Choroid plexus epithelial cell (primary cell): ENCODE measurements at regions not wholly inside any gene's neighbourhood (a gene's known extent, or its start where the extent isn't known, plus 50 kb on each side); places are given as distances from the start of the nearest gene placed in this dataset.
A peak's percentile ranks its signal among the peaks of the same experiment; 100 is the strongest.

Experiments
- DNase-seq: peaks from one replicate; pipeline ENCODE4 v3.0.0-alpha.2; 2010; ENCODE audit warnings: low read depth
- H3K4me3 ChIP-seq: 2 replicates; pipeline ENCODE4 v1.5.1; 2011; ENCODE audit warnings: low read depth, mild to moderate bottlenecking, control low read depth, low read length, moderate library complexity
- TF ChIP-seq, protein P1 (sequence below): conservative IDR thresholded peaks from 2 replicates; pipeline ENCODE4 v1.5.1; 2011; ENCODE audit warnings: low read depth, mild to moderate bottlenecking, control low read depth, inconsistent platforms, low read length, moderate library complexity

DNA sequence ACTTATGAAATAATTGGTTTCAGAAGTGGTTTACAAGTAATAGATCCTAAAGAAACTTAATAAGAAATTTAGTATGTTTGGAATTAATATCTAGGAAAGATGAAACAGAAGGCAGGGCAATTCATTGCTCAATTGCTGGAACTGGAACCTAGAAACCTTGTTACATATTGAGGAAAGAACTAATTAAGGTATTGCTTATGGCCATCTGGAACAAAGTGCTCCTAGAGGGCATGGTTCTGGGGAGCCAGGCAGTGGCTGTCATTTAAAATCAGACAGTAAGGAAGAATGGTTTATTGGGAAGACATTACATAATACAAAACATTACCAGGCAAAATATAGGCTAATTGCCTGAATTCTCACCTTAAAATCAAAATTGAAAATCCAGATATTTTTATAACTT, 224.1 kb downstream of the SLITRK6 start:
- no peak overlapping the region for H3K4me3 ChIP-seq
- TF ChIP-seq, protein P1, sequence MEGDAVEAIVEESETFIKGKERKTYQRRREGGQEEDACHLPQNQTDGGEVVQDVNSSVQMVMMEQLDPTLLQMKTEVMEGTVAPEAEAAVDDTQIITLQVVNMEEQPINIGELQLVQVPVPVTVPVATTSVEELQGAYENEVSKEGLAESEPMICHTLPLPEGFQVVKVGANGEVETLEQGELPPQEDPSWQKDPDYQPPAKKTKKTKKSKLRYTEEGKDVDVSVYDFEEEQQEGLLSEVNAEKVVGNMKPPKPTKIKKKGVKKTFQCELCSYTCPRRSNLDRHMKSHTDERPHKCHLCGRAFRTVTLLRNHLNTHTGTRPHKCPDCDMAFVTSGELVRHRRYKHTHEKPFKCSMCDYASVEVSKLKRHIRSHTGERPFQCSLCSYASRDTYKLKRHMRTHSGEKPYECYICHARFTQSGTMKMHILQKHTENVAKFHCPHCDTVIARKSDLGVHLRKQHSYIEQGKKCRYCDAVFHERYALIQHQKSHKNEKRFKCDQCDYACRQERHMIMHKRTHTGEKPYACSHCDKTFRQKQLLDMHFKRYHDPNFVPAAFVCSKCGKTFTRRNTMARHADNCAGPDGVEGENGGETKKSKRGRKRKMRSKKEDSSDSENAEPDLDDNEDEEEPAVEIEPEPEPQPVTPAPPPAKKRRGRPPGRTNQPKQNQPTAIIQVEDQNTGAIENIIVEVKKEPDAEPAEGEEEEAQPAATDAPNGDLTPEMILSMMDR, result no peak
- no peak for DNase-seq

GRCh38 chr13:85567909-85568308, 231.3 kb downstream of the SLITRK6 start:
- no peak overlapping the region for H3K4me3 ChIP-seq
- TF ChIP-seq, protein P1, result no peak
- DNase-seq, result no peak

GRCh38 chr13:85565652-85566051, 233.6 kb downstream of the SLITRK6 start:
- DNase-seq, result peak; percentile 18
- no peak overlapping the region for H3K4me3 ChIP-seq
- TF ChIP-seq, protein P1, result no peak

- TF ChIP-seq, protein P1, result no peak
- no peak for DNase-seq
- no peak overlapping the region for H3K4me3 ChIP-seq
Measured at GRCh38 chr13:85564598-85564997, 234.6 kb downstream of the SLITRK6 start.

DNA sequence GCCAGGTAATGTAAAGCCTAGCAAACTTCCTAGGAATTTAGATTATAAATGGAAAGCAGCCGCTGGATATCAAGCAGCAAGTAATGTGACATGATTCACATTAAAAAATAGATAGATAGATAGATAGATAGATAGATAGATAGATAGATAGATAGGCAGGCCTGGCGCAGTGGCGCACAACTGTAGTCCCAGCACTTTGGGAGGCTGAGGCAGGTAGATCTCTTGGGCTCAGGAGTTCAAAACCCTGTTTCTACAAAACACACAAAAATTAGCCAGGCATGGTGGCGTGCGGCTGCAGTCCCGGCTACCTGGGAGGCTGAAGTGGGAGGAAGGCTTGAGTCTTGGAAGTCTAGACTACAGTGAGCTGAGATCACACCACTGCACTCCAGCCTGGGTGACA, 236.9 kb downstream of the SLITRK6 start:
- H3K4me3 ChIP-seq, result no peak overlapping the region
- DNase-seq, result no peak
- TF ChIP-seq, protein P1, result no peak

- H3K4me3 ChIP-seq, result no peak overlapping the region
- DNase-seq, result no peak
- TF ChIP-seq, protein P1, result no peak
Measured at GRCh38 chr13:85557691-85558467, 241.3 kb downstream of the SLITRK6 start.

- TF ChIP-seq, protein P1, result no peak
Measured at GRCh38 chr13:85551012-85551411, 248.2 kb downstream of the SLITRK6 start.

More at GRCh38 chr13:85551012-85551411, 248.2 kb downstream of the SLITRK6 start:
- H3K4me3 ChIP-seq, result no peak overlapping the region
- no peak for DNase-seq
